ENCODE measurements at regions not wholly inside any gene's neighbourhood (a gene's known extent, or its start where the extent isn't known, plus 50 kb on each side); places are given as distances from the start of the nearest gene placed in this dataset.
"Not testable (repeated sequence)": the region's sequence is repeated elsewhere in the genome, so short reads cannot be mapped to it uniquely, and the experiment has no call there.

GRCh38 chr12:24659016-24659415 is 289.9 kb downstream of the BCAT1 start:
- DNase-seq (ENCODE audit: low read depth in 1 of 2, low spot score in 1 of 2), result no peak
- Histone ChIP-seq H3K27ac (replicated peaks) (no peak overlapping the region), H3K27me3 (ENCODE audit: insufficient read depth, poor library complexity, severe bottlenecking) (no peaks in the 10 kb centered on the region), H3K4me3 (replicated peaks; ENCODE audit: insufficient read depth, low read length) (no peak overlapping the region)
- TF ChIP-seq REST (IDR thresholded peaks at IDR 0.05; ENCODE audit: insufficient replicate concordance, low read depth) (no peak), CTCF (IDR thresholded peaks at IDR 0.05; ENCODE audit: insufficient read depth, low read length) (no peak), POLR2AphosphoS5 (IDR thresholded peaks at IDR 0.05; ENCODE audit: low read depth) (no peak), SPI1 (IDR thresholded peaks at IDR 0.05; ENCODE audit: borderline replicate concordance, low read depth) (no peak), GABPA (IDR thresholded peaks at IDR 0.05; ENCODE audit: low read depth) (no peak)

- H3K27me3 ChIP-seq (ENCODE audit: insufficient read depth, poor library complexity, severe bottlenecking); DNase-seq (ENCODE audit: low read depth in 1 of 2, low spot score in 1 of 2); H3K4me3 ChIP-seq (replicated peaks; ENCODE audit: insufficient read depth, low read length); H3K27ac ChIP-seq (replicated peaks): not testable (repeated sequence)
Measured at GRCh38 chr12:24654344-24654743, 294.6 kb downstream of the BCAT1 start.

GRCh38 chr12:24649634-24650033 is 299.3 kb downstream of the BCAT1 start:
- no peak for TF ChIP-seq SPI1 (IDR thresholded peaks at IDR 0.05; ENCODE audit: borderline replicate concordance, low read depth)
- no peak for TF ChIP-seq REST (IDR thresholded peaks at IDR 0.05; ENCODE audit: insufficient replicate concordance, low read depth)
- TF ChIP-seq CTCF (IDR thresholded peaks at IDR 0.05; ENCODE audit: insufficient read depth, low read length), result no peak
- TF ChIP-seq POLR2AphosphoS5 (IDR thresholded peaks at IDR 0.05; ENCODE audit: low read depth), result no peak
- no peak for TF ChIP-seq GABPA (IDR thresholded peaks at IDR 0.05; ENCODE audit: low read depth)
- no peak for DNase-seq (ENCODE audit: low read depth in 1 of 2, low spot score in 1 of 2)
- Histone ChIP-seq H3K4me3 (replicated peaks; ENCODE audit: insufficient read depth, low read length) (no peak overlapping the region), H3K27ac (replicated peaks) (no peak overlapping the region), H3K27me3 (ENCODE audit: insufficient read depth, poor library complexity, severe bottlenecking) (no peaks in the 10 kb centered on the region)

- no peak for DNase-seq (ENCODE audit: low read depth in 1 of 2, low spot score in 1 of 2)
- Histone ChIP-seq H3K4me3 (replicated peaks; ENCODE audit: insufficient read depth, low read length) (no peak overlapping the region), H3K27me3 (ENCODE audit: insufficient read depth, poor library complexity, severe bottlenecking) (no peaks in the 10 kb centered on the region), H3K27ac (replicated peaks) (no peak overlapping the region)
- peak; percentile 75 for TF ChIP-seq REST (IDR thresholded peaks at IDR 0.05; ENCODE audit: insufficient replicate concordance, low read depth)
- no peak for TF ChIP-seq POLR2AphosphoS5 (IDR thresholded peaks at IDR 0.05; ENCODE audit: low read depth)
Measured at GRCh38 chr12:24649209-24649608, 299.7 kb downstream of the BCAT1 start.
